ENCODE measurements at regions not wholly inside any gene's neighbourhood (a gene's known extent, or its start where the extent isn't known, plus 50 kb on each side); places are given as distances from the start of the nearest gene placed in this dataset.

GRCh38 chr3:162274070-162274469, 777.5 kb downstream of the OTOL1 start:
- no peak for TF ChIP-seq CTCF (conservative IDR thresholded peaks at IDR 0.05; ENCODE audit: low read depth, low read length)
- TF ChIP-seq EZH2phosphoT487 (IDR thresholded peaks at IDR 0.05; ENCODE audit: borderline replicate concordance, low read length) = no peak
- TF ChIP-seq EZH2 (IDR thresholded peaks at IDR 0.05; ENCODE audit: low read length, unreplicated experiment) = no peak
